ENCODE measurements at regions not wholly inside any gene's neighbourhood (a gene's known extent, or its start where the extent isn't known, plus 50 kb on each side); places are given as distances from the start of the nearest gene placed in this dataset.
"Not testable (repeated sequence)": the region's sequence is repeated elsewhere in the genome, so short reads cannot be mapped to it uniquely, and the experiment has no call there.

GRCh38 chr2:105529258-105529657 is 130.4 kb upstream of the FHL2 start:
- TF ChIP-seq CTCF, POLR2A (IDR thresholded peaks at IDR 0.05): not testable (repeated sequence)
